ENCODE measurements at regions not wholly inside any gene's neighbourhood (a gene's known extent, or its start where the extent isn't known, plus 50 kb on each side); places are given as distances from the start of the nearest gene placed in this dataset.

DNA sequence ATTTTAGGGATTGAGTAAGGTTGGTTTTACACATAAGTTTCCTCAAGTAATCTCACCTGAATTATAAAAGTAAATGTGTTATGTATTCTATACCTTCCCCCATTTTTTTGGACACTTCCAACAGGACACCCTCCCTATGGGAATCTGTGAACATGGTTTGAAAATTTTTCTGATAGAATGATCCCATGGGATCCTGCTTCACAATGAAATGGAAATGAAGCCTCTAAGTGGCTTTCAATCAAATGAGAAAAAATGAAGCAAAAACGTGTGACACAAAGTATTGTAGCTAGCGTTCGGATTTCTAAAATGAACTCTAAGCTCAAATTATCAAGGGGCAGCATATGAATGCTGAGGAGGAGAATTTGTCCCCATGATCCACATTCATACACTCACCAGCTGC lies 1006.8 kb downstream of the ADGRL2 start:
- TF ChIP-seq GATA2 (IDR thresholded peaks at IDR 0.05; ENCODE audit: low read depth, low read length) (no peak), GATA3 (IDR thresholded peaks at IDR 0.05; ENCODE audit: low read depth, low read length) (no peak)
